ENCODE measurements at regions not wholly inside any gene's neighbourhood (a gene's known extent, or its start where the extent isn't known, plus 50 kb on each side); places are given as distances from the start of the nearest gene placed in this dataset.

DNA sequence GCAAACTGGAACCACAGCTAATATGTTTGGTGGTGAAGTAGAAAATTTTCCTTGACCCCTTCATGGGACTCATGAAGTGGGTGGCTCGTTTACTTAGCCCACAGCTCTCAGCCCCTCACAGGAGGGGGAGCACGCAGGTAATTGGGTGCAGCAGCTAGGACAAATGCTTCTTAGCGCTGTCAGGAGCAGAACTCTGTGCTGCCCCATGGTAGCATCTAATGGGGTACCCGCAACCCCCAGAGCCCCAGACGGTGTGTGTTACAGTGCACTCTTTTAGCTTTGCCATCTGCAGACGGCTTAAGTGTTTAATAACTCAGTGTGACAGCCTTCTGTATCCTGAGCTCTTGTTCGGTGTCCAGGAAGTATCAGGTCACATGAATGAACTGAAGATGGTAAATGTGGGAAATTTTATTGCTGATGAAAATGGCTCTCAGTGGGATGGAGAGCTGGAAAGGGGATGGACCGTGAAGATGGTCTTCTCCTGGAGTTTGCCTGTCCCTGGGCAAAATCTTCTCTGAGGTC is 189.6 kb upstream of the ZRANB2 start:
- TF ChIP-seq CTCF (conservative IDR thresholded peaks at IDR 0.05; ENCODE audit: low read depth, low read length) (no peak), EZH2 (IDR thresholded peaks at IDR 0.05; ENCODE audit: borderline replicate concordance, low read depth, low read length, poor library complexity, severe bottlenecking) (no peak)

Measured in A673 (cell line).